GM19035 (cell line): ENCODE measurements at regions not wholly inside any gene's neighbourhood (a gene's known extent, or its start where the extent isn't known, plus 50 kb on each side); places are given as distances from the start of the nearest gene placed in this dataset.
"Not testable (repeated sequence)": the region's sequence is repeated elsewhere in the genome, so short reads cannot be mapped to it uniquely, and the experiment has no call there.

Experiments used
- ATAC-seq: cut with Tn5 transposase; IDR thresholded peaks from one replicate; pipeline ENCODE4 v1.9.1; 2021; ENCODE audit not compliant: unreplicated experiment

DNA sequence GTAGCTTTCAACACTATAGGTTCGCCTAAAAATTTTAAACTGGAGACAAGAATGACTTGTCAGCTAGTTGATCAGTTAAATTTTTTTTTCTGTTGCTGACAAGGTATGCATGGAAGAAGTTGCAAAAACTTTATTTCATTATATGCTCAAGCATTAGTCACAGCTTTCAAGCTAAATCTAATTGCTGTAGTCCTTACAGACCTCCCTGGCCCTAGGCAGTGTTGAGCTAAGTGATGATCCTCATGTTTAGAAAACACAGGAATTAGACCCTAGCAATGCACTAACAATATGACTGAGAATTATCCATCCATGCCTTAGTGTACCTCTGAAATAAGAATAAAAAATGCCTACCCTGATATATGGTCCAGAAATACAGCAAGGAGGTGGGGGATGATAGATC is 253.4 kb downstream of the SP3 start:
- ATAC-seq = no peak

DNA sequence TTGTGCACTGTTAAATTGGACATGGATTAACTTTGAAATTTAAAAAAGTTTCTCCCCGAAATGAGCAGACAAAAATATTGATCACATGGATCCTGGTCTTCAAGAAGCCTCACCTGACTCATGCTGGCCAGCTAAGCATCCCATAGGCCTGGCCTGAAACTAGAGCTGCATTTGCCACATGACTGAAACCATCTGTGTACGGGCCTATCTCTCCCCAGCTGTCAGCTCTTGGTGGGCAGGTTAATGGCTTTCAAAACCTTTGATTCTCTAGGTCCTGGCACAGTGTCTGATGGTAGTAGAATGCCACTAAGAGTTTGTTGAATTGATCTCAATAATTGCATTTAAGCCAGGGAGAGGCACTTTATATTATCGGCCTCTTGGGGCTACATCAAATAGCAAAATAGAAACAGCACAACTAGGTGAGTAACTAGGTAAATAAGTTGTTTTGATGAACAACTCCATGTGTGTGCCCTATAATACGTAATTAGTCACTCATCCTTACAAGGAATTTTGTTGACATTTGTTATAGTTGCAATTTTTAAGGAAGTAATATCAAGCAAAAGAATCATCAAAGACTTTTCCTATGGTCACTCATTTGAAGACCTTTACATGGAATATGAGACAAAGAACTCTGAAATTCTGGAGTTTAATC is 251.1 kb downstream of the SP3 start:
- ATAC-seq = no peak

DNA sequence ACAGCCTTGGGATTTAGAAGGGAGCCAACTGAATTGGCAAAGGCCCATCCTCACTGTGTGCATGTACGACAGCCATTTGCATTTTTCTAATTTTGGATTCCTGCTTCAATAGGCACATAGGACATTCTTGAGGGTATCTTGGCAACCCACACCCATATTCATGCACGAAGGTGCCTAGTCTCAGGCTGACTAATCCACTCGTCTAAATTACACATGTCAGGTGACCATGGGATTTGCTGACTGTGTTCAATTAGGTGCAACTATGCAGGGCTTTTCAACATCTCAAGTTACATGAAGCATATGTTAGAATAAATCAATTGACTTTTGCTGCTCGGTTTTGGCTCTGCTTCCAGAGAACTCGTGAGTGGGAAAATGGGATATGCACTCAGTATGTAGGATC is 249.7 kb downstream of the SP3 start:
- ATAC-seq = no peak

DNA sequence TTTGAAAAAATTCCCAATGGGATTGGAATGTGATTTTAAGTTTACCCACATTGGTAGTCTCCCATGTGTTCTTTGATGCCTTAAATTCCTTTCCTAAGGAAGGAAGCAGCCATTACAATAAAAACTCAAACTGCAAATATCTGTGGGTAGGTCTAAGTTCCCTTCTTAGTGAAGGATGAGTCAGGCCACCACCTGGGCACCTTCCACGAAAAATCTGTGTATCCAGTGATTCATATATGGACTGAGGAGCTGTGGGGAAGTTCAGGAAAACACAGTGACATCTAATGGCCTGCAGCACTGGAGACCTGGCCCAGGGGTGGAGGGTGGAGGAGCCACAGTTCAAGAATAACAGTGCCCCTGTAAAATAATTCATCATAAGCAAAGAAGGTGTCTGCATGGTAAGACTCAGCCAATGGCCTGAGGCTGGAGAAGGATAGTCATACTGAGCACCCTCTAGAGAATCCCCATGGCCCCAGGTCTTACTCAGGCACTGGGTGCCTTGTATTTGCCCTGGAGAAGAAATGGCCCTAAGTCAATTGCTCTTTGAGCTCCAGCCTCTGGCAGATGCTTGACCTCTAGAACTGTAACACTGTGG is 248.6 kb downstream of the SP3 start:
- ATAC-seq = no peak

DNA sequence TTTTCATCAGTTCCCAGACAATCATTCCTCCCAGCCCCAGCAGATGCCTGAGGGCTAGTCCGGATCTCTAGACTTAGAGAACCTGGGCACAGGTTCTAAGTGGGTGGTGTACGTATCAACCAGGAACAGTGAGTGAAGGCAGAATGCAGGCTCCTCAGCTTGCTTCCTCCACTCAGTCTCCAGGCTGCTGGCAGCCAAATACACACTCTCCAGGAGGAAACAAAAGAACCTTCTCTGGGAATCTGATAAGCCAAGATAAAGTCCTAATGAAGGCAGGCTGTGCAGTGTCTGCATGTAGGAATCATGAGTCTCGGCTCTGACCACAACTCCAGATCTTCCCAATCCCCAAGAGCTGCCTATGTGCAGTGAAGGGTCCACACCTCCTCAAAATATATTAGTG is 245.7 kb downstream of the SP3 start:
- ATAC-seq = no peak

DNA sequence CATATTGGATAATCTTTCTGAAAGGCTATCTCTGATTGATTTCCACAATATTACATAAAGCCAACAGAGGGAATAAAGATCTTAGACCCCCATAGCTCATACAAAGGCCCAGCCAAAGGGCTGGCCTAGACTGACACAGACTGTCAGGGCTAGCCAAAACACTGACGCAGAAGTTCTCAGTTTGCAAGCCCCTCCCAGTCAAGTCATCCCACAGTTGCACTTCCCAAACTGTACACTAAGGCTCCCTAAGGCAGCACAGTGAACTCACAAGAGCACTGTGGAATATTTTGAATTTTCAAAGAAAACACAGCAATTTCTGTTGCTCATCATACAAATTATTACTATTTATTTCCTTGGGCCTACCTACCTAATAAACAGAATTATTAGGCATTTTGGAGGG is 244.9 kb downstream of the SP3 start:
- no peak for ATAC-seq

DNA sequence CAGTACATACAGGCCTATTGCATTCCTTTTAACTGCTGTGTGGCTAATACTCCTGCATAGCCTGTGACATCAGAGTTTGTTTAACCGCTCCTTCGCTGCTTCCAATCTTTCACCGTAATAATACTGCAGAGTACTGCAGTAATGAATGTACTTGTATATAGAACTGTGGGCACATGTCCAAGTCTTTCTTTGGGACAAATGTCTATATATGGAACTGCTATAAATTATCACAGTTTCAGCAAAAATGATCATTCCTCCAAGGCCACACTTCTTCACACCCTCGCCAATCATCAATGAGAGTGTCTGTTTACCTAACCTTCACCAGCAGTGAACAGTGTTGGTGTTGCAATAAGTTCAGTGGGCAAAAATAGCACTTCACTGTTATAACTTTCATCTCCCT is 230.4 kb downstream of the SP3 start:
- no peak for ATAC-seq

DNA sequence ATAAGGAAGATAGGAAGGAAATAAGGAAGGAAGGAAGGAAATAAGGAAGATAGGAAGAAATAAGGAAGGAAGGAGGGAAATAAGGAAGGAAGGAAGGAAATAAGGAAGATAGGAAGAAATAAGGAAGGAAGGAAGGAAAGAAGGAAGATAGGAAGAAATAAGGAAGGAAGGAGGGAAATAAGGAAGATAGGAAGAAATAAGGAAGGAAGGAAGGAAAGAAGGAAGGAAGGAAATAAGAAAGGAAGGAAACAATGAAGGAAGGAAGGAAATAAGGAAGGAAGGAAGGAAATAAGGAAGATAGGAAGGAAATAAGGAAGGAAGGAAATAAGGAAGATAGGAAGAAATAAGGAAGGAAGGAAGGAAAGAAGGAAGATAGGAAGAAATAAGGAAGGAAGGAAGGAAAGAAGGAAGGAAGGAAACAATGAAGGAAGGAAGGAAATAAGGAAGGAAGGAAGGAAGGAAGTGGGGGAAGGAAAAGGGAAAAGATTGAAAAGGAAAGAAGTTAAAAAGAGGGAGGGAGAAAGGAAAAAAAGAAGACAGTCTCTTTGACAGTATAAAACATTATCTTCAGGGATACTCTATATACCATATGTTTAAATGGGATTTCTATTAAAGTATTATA is 227.1 kb downstream of the SP3 start:
- not testable (repeated sequence) for ATAC-seq

DNA sequence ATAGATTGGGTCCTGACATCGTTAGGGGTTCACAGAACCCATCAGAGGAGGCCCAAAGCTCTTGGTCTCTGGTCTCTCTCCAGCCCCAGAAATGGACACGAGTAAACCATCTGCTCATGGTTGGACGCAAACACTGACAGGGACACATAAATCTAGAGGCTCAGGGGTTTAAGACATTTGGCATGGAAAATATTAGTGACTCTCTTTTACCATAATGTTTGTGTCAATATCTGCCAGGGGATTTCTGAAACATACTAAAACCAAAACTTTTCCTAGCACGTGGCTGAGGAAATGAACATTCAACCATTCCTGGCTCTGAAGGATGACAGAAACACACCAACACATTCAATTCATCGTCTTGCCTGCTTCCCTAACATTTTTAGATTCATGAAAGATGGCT is 226.2 kb downstream of the SP3 start:
- no peak for ATAC-seq

DNA sequence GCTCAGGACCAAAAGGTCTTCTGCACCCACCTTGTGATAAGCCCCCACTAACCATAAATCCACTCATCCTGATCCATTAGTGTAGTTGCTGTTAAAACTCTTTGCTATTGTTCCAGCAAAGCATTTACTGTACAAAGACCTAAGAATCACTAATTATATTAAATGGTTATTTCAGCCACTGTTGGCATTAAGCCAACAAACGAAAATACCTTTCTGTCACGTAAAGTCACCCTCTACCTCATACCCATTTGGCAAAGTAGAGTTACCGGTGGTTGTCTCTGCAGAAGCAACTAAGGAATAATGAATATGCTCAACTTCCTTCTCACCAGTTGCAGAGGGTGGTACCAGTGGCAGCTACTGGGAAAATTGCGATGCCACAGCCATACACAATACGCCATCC is 224.5 kb downstream of the SP3 start:
- ATAC-seq = no peak

DNA sequence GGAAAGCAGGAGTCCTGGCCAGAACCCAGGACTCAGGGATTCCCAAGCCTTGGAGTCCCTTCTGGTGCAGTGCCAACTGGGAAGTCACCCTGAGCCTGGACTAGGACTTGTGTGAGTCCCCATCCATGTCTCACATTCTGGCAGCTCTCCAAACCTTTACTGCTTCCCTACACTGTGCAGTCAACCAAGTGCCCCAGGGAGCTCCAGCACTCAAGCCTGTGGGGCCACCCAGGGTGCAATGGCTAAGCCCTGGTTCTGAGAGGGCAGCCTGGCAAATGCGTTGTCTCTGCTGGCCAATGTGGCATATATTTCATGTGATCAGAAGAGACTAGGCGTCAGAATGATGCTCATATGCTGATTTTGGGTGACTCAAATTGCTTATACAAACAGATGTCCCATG is 223.4 kb downstream of the SP3 start:
- no peak for ATAC-seq

DNA sequence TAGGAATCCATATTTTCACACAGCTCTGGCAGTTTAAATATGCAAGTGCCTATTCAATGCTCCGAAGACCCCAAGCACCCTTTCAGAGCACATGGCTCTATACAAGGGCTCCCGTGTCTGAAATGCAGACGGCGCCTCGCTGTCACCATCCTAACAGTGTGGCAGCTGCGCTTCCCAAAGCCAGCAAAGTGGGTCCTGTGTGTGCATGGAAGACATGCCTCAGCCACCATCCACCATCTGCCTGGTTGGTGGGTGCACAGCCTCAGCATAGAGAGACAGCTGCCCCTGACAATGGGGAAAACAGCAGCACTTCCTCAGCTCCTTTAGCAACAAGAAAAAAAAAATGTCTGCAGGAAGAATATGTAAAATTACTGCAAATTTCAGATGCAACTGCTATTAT is 218.1 kb downstream of the SP3 start:
- ATAC-seq = no peak

DNA sequence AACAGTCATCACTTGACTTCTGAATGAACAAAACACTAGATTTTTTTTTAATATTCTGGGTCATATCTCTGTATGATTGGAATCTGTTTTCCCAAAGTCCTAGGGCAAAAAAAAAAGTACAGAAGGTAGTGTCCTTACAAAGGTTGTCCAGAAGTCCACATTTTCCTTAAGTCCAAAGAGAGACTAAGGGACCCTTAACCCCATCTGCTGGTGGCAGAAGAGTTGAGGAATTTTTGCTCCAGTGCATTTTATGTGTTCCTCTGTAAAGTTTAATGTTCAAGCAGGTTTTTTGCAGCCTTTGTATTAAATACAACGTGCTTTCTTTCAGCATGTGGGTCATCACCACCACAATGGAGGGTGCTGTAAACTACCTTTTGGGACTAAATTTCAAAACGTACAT is 215.9 kb downstream of the SP3 start:
- ATAC-seq = no peak

DNA sequence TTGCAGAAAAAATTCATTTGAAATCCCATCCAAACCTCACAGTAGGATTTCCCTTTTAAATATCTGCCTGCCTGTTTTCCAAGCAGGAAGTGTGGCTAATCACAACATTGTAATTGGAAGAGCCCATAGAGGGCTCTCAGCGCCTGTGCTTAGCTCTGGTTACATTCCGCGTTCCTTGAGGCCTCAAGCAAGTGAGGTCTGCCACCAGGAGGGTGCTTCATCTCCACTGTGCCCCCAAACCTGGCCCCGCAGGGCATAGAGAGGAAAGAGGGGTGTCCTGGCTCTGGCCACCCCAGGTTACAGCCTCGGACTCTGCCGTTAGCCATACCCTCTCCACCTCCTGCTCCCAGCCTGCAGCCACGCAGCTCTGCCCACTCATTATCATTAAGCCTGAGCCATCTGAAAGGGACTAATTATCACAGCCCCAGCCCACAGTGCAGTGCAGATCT is 214.8 kb downstream of the SP3 start:
- ATAC-seq = no peak

DNA sequence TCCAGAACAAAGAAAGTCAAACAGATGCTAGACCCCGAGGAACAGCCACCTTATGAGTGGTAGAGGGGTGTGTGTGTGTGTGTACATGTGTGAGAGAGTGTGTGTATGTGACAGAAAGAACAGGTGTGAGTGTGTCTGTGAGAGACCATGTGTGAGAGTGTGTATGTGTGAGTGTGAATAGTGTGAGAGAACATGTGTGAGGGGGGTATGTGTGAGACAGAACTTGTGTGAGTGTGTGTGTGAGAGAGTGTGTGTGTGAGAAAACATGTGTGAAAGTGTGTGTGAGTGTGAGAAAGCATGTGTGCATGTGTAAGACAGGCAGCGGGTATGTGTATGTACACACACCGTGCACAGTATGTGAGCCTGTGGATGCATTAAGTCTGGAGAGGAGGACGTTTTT is 214.3 kb downstream of the SP3 start:
- ATAC-seq = no peak

DNA sequence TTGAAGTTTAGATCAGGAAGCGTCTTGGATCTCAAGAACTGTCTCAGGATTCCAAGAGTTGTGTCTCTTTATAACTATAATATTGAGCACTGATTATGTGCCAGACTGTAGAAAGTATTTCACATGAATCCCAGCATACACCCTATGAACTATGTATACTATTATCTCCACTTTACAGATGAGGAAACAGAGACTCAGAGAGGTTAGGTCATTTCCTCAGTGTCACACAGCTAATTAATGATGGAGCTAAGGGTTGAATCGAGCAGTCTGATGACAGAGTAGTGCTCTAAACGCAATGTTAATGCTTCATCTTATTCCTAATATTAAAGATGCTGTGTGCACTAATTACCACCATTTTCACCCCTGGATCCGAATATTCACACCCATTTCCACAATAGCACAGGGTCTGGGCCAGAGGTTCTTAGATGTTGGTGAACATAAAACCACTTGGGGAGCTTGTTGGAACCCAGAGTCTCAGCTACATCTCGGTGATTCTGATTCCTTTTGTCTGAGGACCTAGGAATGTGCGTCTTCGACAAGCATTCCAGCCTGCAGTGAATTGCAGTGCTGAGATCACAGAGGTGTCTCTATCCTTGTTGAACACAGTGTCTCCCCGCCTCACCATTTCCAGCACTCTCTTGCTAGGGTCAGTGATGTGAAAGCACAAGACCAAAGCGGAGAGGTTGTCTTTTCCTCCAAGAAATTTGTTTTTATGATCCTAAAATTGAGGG is 213.8 kb downstream of the SP3 start:
- ATAC-seq = no peak

DNA sequence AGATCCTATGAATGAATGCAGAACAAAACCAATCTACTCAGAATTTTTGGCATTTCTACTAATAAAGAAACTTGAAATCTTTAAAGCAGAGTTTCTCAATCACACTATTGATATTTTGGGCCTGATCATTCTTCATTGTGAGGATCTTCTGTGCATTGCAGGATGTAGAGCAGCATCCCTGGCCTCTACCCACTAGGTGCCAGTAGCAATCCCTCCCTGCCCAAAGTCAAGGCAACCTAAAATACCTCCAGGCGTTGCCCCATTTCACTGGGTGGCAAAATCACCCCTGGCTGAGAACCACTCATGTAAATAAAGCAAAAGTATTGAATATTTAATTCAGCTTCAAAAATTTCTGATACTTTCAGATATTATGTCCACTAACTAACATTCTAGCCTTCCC is 213.0 kb downstream of the SP3 start:
- no peak for ATAC-seq

DNA sequence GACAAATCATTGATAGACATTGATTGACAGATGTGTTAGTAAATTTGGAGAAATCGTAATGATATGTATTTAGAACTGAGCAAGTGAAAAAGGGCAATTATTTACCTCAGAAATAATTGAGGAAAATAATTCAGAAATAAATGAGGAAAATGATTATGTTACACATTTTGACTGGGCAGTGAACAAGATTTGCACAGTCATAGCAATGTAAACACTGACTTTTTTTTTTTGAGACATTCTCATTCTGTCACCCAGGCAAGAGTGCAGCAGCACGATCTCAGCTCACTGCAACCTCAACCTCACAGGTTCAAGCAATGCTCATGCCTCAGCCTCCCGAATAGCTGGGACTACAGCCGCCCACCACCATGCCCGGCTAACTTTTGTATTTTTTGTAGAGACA is 211.7 kb downstream of the SP3 start:
- no peak for ATAC-seq

DNA sequence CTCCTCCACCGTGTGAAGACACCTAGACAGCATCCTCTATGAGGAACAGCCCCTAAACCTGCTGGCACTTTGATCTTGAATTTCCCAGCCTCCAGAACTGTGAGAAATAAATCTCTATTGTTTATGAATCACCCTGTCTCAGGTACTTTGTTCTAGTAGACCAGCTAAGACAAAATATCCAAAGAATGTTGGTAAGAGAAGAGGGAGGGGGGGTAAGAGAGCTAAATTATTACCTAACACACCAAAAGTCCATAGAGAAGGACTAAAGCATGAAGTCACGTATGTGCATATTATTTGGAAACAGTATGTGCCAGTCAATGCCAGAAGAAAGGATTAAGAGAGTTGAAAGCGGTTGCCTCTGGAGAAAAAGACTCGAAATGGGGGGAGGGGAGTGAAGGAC is 211.0 kb downstream of the SP3 start:
- no peak for ATAC-seq

DNA sequence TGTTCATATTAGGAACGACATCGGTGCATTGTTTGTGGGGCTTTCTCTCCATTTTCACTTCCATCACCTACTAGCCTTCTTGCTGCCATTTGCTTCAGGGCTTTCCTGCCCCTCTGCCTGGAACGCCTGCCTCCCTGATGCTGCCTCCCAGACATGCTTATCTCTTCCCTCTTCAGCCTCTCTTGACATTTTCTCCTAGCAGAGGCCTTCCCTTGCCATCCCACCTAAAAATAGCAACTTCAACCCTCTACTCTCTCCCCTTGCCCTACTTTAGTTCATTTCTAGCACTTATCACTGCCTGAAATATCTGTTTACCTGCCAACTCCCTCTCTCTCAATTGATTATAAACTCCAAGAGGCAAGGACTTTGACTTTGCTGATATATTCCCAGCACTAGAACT is 210.3 kb downstream of the SP3 start:
- ATAC-seq = no peak

DNA sequence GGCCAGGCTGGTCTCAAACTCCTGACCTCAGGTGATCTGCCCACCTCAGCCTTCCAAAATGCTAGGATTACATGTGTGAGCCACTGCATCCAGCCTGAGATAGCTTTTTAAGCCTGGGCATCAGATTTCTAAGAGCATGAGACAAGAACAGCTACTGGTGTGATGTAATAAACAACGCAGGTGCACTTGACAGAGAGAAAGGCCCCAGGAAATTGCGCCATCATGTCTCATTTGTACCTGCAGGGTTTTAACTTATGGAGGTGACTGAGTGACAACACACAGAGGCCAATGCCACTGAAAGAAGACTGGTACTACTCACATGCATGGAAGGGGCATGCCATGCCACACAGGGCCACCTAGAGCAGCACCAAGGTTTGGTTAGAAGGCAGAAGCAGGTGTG is 209.4 kb downstream of the SP3 start:
- ATAC-seq = no peak

DNA sequence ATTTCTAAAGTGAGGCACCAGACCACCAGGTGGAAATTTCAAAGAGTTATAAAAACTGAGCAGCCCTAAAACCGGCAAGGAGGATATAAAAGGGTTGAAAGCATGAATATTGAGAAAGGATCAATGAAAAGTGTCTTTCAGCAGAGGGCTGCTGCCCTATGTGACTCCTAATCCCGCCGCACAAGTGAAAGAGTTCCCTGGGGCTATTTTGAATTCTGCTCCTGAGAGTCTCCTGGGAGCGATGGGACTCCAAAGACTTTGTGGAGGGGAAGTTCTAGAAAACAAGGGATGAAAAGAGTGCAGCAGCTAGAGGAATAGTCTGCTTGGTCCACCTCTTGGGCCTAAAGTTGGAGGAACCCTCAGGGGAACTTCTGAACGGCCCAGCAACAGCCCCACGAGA is 205.2 kb downstream of the SP3 start:
- no peak for ATAC-seq
